HL-60 (cell line): ENCODE measurements at regions not wholly inside any gene's neighbourhood (a gene's known extent, or its start where the extent isn't known, plus 50 kb on each side); places are given as distances from the start of the nearest gene placed in this dataset.

ENCODE experiments used
- DNase-seq, 2 experiments: peaks; one replicate each; pipeline ENCODE4 v3.0.0-alpha.2; 2010 to 2020; ENCODE audit warnings: low read depth in 1 of 2, low spot score in 1 of 2
- H3K27ac ChIP-seq: fragments of 250-450 bp; sonication (Bioruptor Pico); replicated peaks from 2 replicates; pipeline ENCODE4 v1.5.1; 2020; ENCODE audit warnings: mild to moderate bottlenecking, moderate library complexity
- H3K27me3 ChIP-seq: fragments of 250-450 bp; sonication (Bioruptor Pico); 2 replicates; pipeline ENCODE4 v1.5.1; 2021; ENCODE audit warnings: mild to moderate bottlenecking, moderate library complexity; ENCODE audit not compliant: insufficient read depth, poor library complexity, severe bottlenecking
- H3K4me3 ChIP-seq: replicated peaks from 2 replicates; pipeline ENCODE4 v1.5.1; 2011; ENCODE audit warnings: mild to moderate bottlenecking, control low read depth, low read length; ENCODE audit not compliant: insufficient read depth
- CTCF ChIP-seq: IDR thresholded peaks from one replicate; pipeline ENCODE4 v1.5.1; 2011; ENCODE audit warnings: low read length, control low read depth, inconsistent platforms; ENCODE audit not compliant: insufficient read depth
- GABPA ChIP-seq: IDR thresholded peaks from 2 replicates; pipeline ENCODE4 v1.6.1; 2012; ENCODE audit warnings: low read depth
- POLR2AphosphoS5 ChIP-seq: IDR thresholded peaks from 2 replicates; pipeline ENCODE4 v1.6.1; 2012; ENCODE audit warnings: low read depth
- SPI1 ChIP-seq: IDR thresholded peaks from 2 replicates; pipeline ENCODE4 v1.6.1; 2012; ENCODE audit warnings: low read depth, mild to moderate bottlenecking, borderline replicate concordance
- TF ChIP-seq, protein P1 (sequence below): IDR thresholded peaks from 2 replicates; pipeline ENCODE4 v1.6.1; 2012; ENCODE audit warnings: low read depth; ENCODE audit not compliant: insufficient replicate concordance

GRCh38 chr21:24217151-24217550 lies 1390.1 kb downstream of the MRPL39 start:
- no peak overlapping the region for H3K27ac ChIP-seq
- no peak for DNase-seq
- TF ChIP-seq SPI1: no peak
- TF ChIP-seq, protein P1, sequence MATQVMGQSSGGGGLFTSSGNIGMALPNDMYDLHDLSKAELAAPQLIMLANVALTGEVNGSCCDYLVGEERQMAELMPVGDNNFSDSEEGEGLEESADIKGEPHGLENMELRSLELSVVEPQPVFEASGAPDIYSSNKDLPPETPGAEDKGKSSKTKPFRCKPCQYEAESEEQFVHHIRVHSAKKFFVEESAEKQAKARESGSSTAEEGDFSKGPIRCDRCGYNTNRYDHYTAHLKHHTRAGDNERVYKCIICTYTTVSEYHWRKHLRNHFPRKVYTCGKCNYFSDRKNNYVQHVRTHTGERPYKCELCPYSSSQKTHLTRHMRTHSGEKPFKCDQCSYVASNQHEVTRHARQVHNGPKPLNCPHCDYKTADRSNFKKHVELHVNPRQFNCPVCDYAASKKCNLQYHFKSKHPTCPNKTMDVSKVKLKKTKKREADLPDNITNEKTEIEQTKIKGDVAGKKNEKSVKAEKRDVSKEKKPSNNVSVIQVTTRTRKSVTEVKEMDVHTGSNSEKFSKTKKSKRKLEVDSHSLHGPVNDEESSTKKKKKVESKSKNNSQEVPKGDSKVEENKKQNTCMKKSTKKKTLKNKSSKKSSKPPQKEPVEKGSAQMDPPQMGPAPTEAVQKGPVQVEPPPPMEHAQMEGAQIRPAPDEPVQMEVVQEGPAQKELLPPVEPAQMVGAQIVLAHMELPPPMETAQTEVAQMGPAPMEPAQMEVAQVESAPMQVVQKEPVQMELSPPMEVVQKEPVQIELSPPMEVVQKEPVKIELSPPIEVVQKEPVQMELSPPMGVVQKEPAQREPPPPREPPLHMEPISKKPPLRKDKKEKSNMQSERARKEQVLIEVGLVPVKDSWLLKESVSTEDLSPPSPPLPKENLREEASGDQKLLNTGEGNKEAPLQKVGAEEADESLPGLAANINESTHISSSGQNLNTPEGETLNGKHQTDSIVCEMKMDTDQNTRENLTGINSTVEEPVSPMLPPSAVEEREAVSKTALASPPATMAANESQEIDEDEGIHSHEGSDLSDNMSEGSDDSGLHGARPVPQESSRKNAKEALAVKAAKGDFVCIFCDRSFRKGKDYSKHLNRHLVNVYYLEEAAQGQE: no peak
- TF ChIP-seq CTCF: no peak
- no peaks in the 10 kb centered on the region for H3K27me3 ChIP-seq
- no peak overlapping the region for H3K4me3 ChIP-seq

- no peaks in the 10 kb centered on the region for H3K27me3 ChIP-seq
- TF ChIP-seq POLR2AphosphoS5 (no peak), SPI1 (no peak), GABPA (no peak)
- TF ChIP-seq, protein P1: no peak
- no peak overlapping the region for H3K4me3 ChIP-seq
- H3K27ac ChIP-seq: no peak overlapping the region
- no peak for DNase-seq
These were observed 1397.2 kb downstream of the MRPL39 start for GRCh38 chr21:24210130-24210529.

DNA sequence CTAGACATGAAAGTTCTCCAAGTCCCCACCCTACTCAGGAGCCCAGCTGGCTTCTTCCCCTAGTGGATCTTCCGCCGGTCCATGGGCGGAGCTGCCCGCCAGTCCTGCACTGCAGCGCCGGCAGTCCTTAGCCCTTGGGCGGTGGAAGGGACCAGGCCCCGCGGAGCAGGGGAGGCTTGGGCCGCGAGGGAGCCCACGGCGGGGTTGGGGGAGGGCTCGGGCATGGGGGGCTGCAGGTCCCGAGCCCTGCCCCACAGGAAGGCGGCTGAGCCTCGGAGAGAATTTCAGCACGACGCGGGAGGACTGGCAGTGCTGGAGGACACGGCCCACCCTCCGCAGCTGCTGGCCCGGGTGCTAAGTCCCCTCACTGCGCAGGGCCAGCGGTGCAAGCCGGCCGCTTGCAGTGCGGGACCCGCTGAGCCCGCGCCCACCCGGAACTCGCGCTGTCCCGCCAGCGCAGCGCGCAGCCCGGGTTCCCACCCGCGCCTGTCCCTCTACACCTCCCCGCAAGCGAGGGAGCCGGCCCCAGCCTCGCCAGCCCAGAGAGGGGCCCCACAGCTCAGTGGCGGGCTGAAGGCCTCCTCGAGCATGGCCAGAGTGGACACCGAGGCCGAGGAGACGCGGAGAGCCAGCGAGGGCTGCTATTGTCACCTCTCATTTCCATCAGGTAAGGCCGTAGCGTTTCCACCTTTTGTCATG lies 1398.6 kb downstream of the MRPL39 start:
- H3K4me3 ChIP-seq: no peak overlapping the region
- TF ChIP-seq CTCF (no peak), POLR2AphosphoS5 (no peak), GABPA (no peak), SPI1 (no peak)
- TF ChIP-seq, protein P1: no peak
- no peaks in the 10 kb centered on the region for H3K27me3 ChIP-seq
- H3K27ac ChIP-seq: no peak overlapping the region
- no peak for DNase-seq
